ENCODE measurements at regions not wholly inside any gene's neighbourhood (a gene's known extent, or its start where the extent isn't known, plus 50 kb on each side); places are given as distances from the start of the nearest gene placed in this dataset.

GRCh38 chr12:67539329-67539728 lies 109.2 kb upstream of the DYRK2 start:
- no peak overlapping the region for H3K27ac ChIP-seq (ENCODE audit: control insufficient read depth, insufficient read depth)
- H3K36me3 ChIP-seq (ENCODE audit: control insufficient read depth in 2 of 2, insufficient read depth in 2 of 2, low read length in 1 of 2): no peaks in the 10 kb centered on the region
- no peaks in the 10 kb centered on the region; a peak in 1 of 4 replicates for H3K27me3 ChIP-seq (replicated peaks in 1 of 2; ENCODE audit: control insufficient read depth in 2 of 2, insufficient read depth in 2 of 2, low read length in 1 of 2)
- no peak overlapping the region for H3K4me2 ChIP-seq (ENCODE audit: control insufficient read depth, insufficient read depth)
- no peak overlapping the region for H3K9ac ChIP-seq (ENCODE audit: control insufficient read depth, insufficient read depth, low read length)
- 53% methylated on average over 9 of the region's 9 CpGs for WGBS (ENCODE audit: insufficient coverage, insufficient replicate concordance, low lambda C conversion rate, missing lambda C conversion rate)
- no peak overlapping the region for H3K4me3 ChIP-seq
- BruUV-seq (replicated peaks): no TSS peak
- in situ Hi-C loops (cut with MboI): no loop called here
- POLR2A ChIA-PET: no interaction called here
- intact Hi-C loops (cut with micrococcal nuclease; ENCODE audit: unreplicated experiment): no loop called here
- SMC1A ChIA-PET (ENCODE audit: uncharacterized antibody, unreplicated experiment): interaction anchor here (0.6 kb wide), 1 partner anchor 619 kb away, joined by 3 read pairs; no protein-coding TSS in a partner anchor
- no peak for DNase-seq (ENCODE audit: low read depth, low spot score)
- no peaks in the 10 kb centered on the region; the same call in 2 of the 3 replicates for H3K9me3 ChIP-seq (replicated peaks; ENCODE audit: control insufficient read depth, insufficient read depth, low read length)
- CTCF ChIA-PET: no interaction called here
- no peak overlapping the region for H2AFZ ChIP-seq (ENCODE audit: control insufficient read depth, low read depth, low read length)
- H4K20me1 ChIP-seq (ENCODE audit: control insufficient read depth, insufficient read depth): no peaks in the 10 kb centered on the region
- TF ChIP-seq CBX3 (IDR thresholded peaks at IDR 0.05; ENCODE audit: borderline replicate concordance, low read depth): no peak
- no peak for TF ChIP-seq ATF3 (IDR thresholded peaks at IDR 0.05; ENCODE audit: borderline replicate concordance, extremely low read depth, low read depth, low read length)
- TF ChIP-seq IKZF2 (IDR thresholded peaks at IDR 0.05): no peak
- TF ChIP-seq ZBTB11 (CRISPR knock-in tag; IDR thresholded peaks at IDR 0.05): no peak
- TF ChIP-seq PML (IDR thresholded peaks at IDR 0.05; ENCODE audit: low read length): no peak
- no peak for TF ChIP-seq MTA3 (IDR thresholded peaks at IDR 0.05; ENCODE audit: borderline replicate concordance, low read length)
- no peak for TF ChIP-seq WRNIP1 (IDR thresholded peaks at IDR 0.05; ENCODE audit: borderline replicate concordance, low read depth, low read length)
- no peak for TF ChIP-seq REST (IDR thresholded peaks at IDR 0.05; ENCODE audit: low read depth, low read length)
- no peak for TF ChIP-seq YBX1 (IDR thresholded peaks at IDR 0.05)
- no peak for TF ChIP-seq JUNB (IDR thresholded peaks at IDR 0.05)
- FAIRE-seq: no peak
- H3K79me2 ChIP-seq (ENCODE audit: control insufficient read depth, insufficient read depth, low read length): no peaks in the 10 kb centered on the region
- RAD21 ChIA-PET (ENCODE audit: unreplicated experiment): no interaction called here
- no peak for ATAC-seq
- peaks cover 11% of the 10 kb centered on the region for H3K4me1 ChIP-seq (ENCODE audit: control insufficient read depth, insufficient read depth, low read length)

All from GM12878 (cell line).